ENCODE measurements at regions not wholly inside any gene's neighbourhood (a gene's known extent, or its start where the extent isn't known, plus 50 kb on each side); places are given as distances from the start of the nearest gene placed in this dataset.

GRCh38 chr14:58713677-58714076 is 75.9 kb downstream of the DACT1 start:
- Mint-ChIP-seq H3K4me3 (no peak overlapping the region), H3K4me1 (peaks cover 24% of the 10 kb centered on the region), H3K36me3 (ENCODE audit: low read depth) (no peaks in the 10 kb centered on the region), H3K27ac (ENCODE audit: unreplicated experiment) (no peak overlapping the region), H3K27me3 (ENCODE audit: low read depth) (no peaks in the 10 kb centered on the region), H3K9me3 (no peaks in the 10 kb centered on the region)
- no peak for TF ChIP-seq CTCF (conservative IDR thresholded peaks at IDR 0.05)
- no peak for DNase-seq (ENCODE audit: low read depth, low spot score)

GRCh38 chr14:58716706-58717105 is 78.9 kb downstream of the DACT1 start:
- peaks cover 16% of the 10 kb centered on the region for H3K4me1 Mint-ChIP-seq
- TF ChIP-seq CTCF (conservative IDR thresholded peaks at IDR 0.05) = no peak
- no peaks in the 10 kb centered on the region for H3K27me3 Mint-ChIP-seq (ENCODE audit: low read depth)
- no peaks in the 10 kb centered on the region for H3K9me3 Mint-ChIP-seq
- no peak overlapping the region for H3K4me3 Mint-ChIP-seq
- H3K27ac Mint-ChIP-seq (ENCODE audit: unreplicated experiment) = no peak overlapping the region
- DNase-seq (ENCODE audit: low read depth, low spot score) = no peak
- H3K36me3 Mint-ChIP-seq (ENCODE audit: low read depth) = no peaks in the 10 kb centered on the region

GRCh38 chr14:58717211-58717610 is 79.4 kb downstream of the DACT1 start:
- Mint-ChIP-seq H3K36me3 (ENCODE audit: low read depth) (no peaks in the 10 kb centered on the region), H3K4me3 (no peak overlapping the region), H3K27ac (ENCODE audit: unreplicated experiment) (no peak overlapping the region), H3K27me3 (ENCODE audit: low read depth) (no peaks in the 10 kb centered on the region), H3K4me1 (peaks cover 16% of the 10 kb centered on the region), H3K9me3 (no peaks in the 10 kb centered on the region)
- no peak for TF ChIP-seq CTCF (conservative IDR thresholded peaks at IDR 0.05)
- no peak for DNase-seq (ENCODE audit: low read depth, low spot score)

GRCh38 chr14:58717813-58718212 is 80.1 kb downstream of the DACT1 start:
- no peak for TF ChIP-seq CTCF (conservative IDR thresholded peaks at IDR 0.05)
- no peaks in the 10 kb centered on the region for H3K27me3 Mint-ChIP-seq (ENCODE audit: low read depth)
- H3K9me3 Mint-ChIP-seq = no peaks in the 10 kb centered on the region
- H3K36me3 Mint-ChIP-seq (ENCODE audit: low read depth) = no peaks in the 10 kb centered on the region
- H3K4me1 Mint-ChIP-seq = peaks cover 16% of the 10 kb centered on the region
- H3K27ac Mint-ChIP-seq (ENCODE audit: unreplicated experiment) = no peak overlapping the region
- H3K4me3 Mint-ChIP-seq = no peak overlapping the region
- DNase-seq (ENCODE audit: low read depth, low spot score) = no peak

- Mint-ChIP-seq H3K4me3 (no peak overlapping the region), H3K4me1 (peaks cover 16% of the 10 kb centered on the region)
- no peak for TF ChIP-seq CTCF (conservative IDR thresholded peaks at IDR 0.05)
These were observed 80.8 kb downstream of the DACT1 start for GRCh38 chr14:58718226-58719205.

More at GRCh38 chr14:58718226-58719205, 80.8 kb downstream of the DACT1 start:
- DNase-seq (ENCODE audit: low read depth, low spot score) = no peak
- no peaks in the 10 kb centered on the region for H3K36me3 Mint-ChIP-seq (ENCODE audit: low read depth)
- no peak overlapping the region for H3K27ac Mint-ChIP-seq (ENCODE audit: unreplicated experiment)
- no peaks in the 10 kb centered on the region for H3K9me3 Mint-ChIP-seq
- no peaks in the 10 kb centered on the region for H3K27me3 Mint-ChIP-seq (ENCODE audit: low read depth)

Data from neural crest cell (in vitro differentiated cells).